H1 (cell line): ENCODE measurements at regions not wholly inside any gene's neighbourhood (a gene's known extent, or its start where the extent isn't known, plus 50 kb on each side); places are given as distances from the start of the nearest gene placed in this dataset.

ENCODE experiments used
- CTCF ChIA-PET: fragments of 300-600 bp; sonication (Branson Sonifier 250); formaldehyde crosslinking; loops from one replicate; lab custom pipeline; 2021; ENCODE audit not compliant: partially characterized antibody; lab: Charles Lee
- POLR2A ChIA-PET: fragments of 300-600 bp; sonication (Branson Sonifier 250); formaldehyde crosslinking; loops from one replicate; lab custom pipeline; 2021; ENCODE audit warnings: inconsistent platforms; ENCODE audit not compliant: partially characterized antibody; lab: Charles Lee
- DNase-seq, 2 experiments: peaks; one replicate each; pipeline versions ENCODE4 v3.0.0 to v3.0.0-alpha.2; 2010 to 2022; ENCODE audit warnings: low spot score in 2 of 2, low read depth in 1 of 2, mixed read lengths in 1 of 2
- FAIRE-seq: peaks from 2 replicates; lab custom pipeline; 2011; peaks lifted over from hg19 to GRCh38; lab: Jason Lieb, UNC
- H2AFZ ChIP-seq: 2 replicates; pipeline ENCODE4 v1.8.1; 2012; ENCODE audit warnings: low read length, inconsistent platforms
- H2AK5ac ChIP-seq: 2 replicates; pipeline ENCODE4 v1.6.1; 2013; ENCODE audit warnings: low read depth, low read length
- H2BK120ac ChIP-seq: replicated peaks from 2 replicates; pipeline ENCODE3; 2013; ENCODE audit warnings: low read depth, low read length, inconsistent platforms
- H2BK12ac ChIP-seq: 2 replicates; pipeline ENCODE4 v1.6.1; 2013; ENCODE audit warnings: low read depth, low read length
- H2BK15ac ChIP-seq: 2 replicates; pipeline ENCODE4 v1.6.1; 2013; ENCODE audit warnings: low read length
- H2BK20ac ChIP-seq: 2 replicates; pipeline ENCODE4 v1.6.1; 2013; ENCODE audit warnings: low read length
- H2BK5ac ChIP-seq: 2 replicates; pipeline ENCODE4 v1.6.1; 2013; ENCODE audit warnings: low read depth, low read length
- H3K14ac ChIP-seq: 2 replicates; pipeline ENCODE4 v1.6.1; 2013; ENCODE audit warnings: inconsistent platforms; ENCODE audit not compliant: insufficient read length
- H3K18ac ChIP-seq: 2 replicates; pipeline ENCODE4 v1.6.1; 2013; ENCODE audit warnings: low read length; ENCODE audit errors: extremely low read depth
- H3K23ac ChIP-seq: 2 replicates; pipeline ENCODE4 v1.6.1; 2013; ENCODE audit warnings: inconsistent platforms; ENCODE audit not compliant: insufficient read length
- H3K23me2 ChIP-seq: 2 replicates; pipeline ENCODE4 v1.6.1; 2013; ENCODE audit warnings: low read depth, low read length
- H3K27ac ChIP-seq: 2 replicates; pipeline ENCODE4 v1.6.1; 2011; ENCODE audit warnings: low read depth, low read length, inconsistent platforms
- H3K27me3 ChIP-seq, 4 experiments: replicated peaks in 1 of 4; 1 replicate in 1 of 4; 2 replicates in 3 of 4; pipeline versions ENCODE4 v1.6.1 to v1.8.1; 2011 to 2013; ENCODE audit warnings: low read length in 3 of 4, mild to moderate bottlenecking in 3 of 4, inconsistent platforms in 2 of 4, mixed read lengths in 2 of 4, moderate library complexity in 1 of 4; ENCODE audit not compliant: control insufficient read depth in 3 of 4, insufficient read depth in 3 of 4; ENCODE audit errors: extremely low read depth in 1 of 4
- H3K36me3 ChIP-seq, 4 experiments: 2 replicates each; pipeline versions ENCODE4 v1.6.1 to v1.8.1; 2011 to 2013; ENCODE audit warnings: mild to moderate bottlenecking in 4 of 4, low read length in 3 of 4, moderate library complexity in 2 of 4, control low read depth in 1 of 4, inconsistent platforms in 1 of 4; ENCODE audit not compliant: insufficient read depth in 4 of 4, control insufficient read depth in 2 of 4
- H3K4ac ChIP-seq: replicated peaks from 2 replicates; pipeline ENCODE3; 2013; ENCODE audit warnings: low read length, low read depth, mixed read lengths, inconsistent platforms; ENCODE audit not compliant: insufficient read length
- H3K4me1 ChIP-seq, 4 experiments: replicated peaks in 1 of 4; 1 replicate in 1 of 4; 2 replicates in 3 of 4; pipeline versions ENCODE4 v1.6.1 to v1.8.1; 2011 to 2013; ENCODE audit warnings: low read length in 3 of 4, inconsistent platforms in 2 of 4, mixed read lengths in 1 of 4; ENCODE audit not compliant: insufficient read depth in 4 of 4, control insufficient read depth in 3 of 4
- H3K4me2 ChIP-seq, 2 experiments: 2 replicates each; pipeline versions ENCODE4 v1.6.1 to v1.8.1; 2011 to 2013; ENCODE audit warnings: low read depth in 2 of 2, low read length in 2 of 2, control low read depth in 1 of 2, inconsistent platforms in 1 of 2, mild to moderate bottlenecking in 1 of 2; ENCODE audit not compliant: insufficient read depth in 1 of 2
- H3K4me3 ChIP-seq, 4 experiments: fragments of 200-600, 300-600 bp in 1 of 4; sonication (generic), shearing (Covaris generic), sonication (Bioruptor Twin) in 1 of 4; 2 replicates each; pipeline versions ENCODE4 v1.5.1 to v1.8.1; 2011 to 2016; ENCODE audit warnings: low read length in 4 of 4, low read depth in 3 of 4, control low read depth in 2 of 4, inconsistent platforms in 2 of 4, mild to moderate bottlenecking in 2 of 4, mixed read lengths in 1 of 4, moderate library complexity in 1 of 4; ENCODE audit not compliant: insufficient read depth in 2 of 4; ENCODE audit errors: extremely low read depth in 1 of 4
- H3K56ac ChIP-seq: replicated peaks from 2 replicates; pipeline ENCODE3; 2013; ENCODE audit warnings: low read depth, mild to moderate bottlenecking, mixed read lengths, low read length, inconsistent platforms; ENCODE audit not compliant: insufficient read length
- H3K79me1 ChIP-seq: 2 replicates; pipeline ENCODE4 v1.6.1; 2013; ENCODE audit warnings: low read depth, low read length, control low read depth
- H3K79me2 ChIP-seq, 2 experiments: 2 replicates each; pipeline versions ENCODE4 v1.6.1 to v1.8.1; 2012 to 2013; ENCODE audit warnings: low read length in 2 of 2, mild to moderate bottlenecking in 2 of 2, inconsistent platforms in 1 of 2; ENCODE audit not compliant: insufficient read depth in 2 of 2, control insufficient read depth in 1 of 2
- H3K9ac ChIP-seq, 4 experiments: replicated peaks in 1 of 4; 1 replicate in 1 of 4; 2 replicates in 3 of 4; pipeline versions ENCODE4 v1.6.1 to v1.8.1; 2011 to 2013; ENCODE audit warnings: low read depth in 3 of 4, low read length in 3 of 4, control low read depth in 2 of 4, mild to moderate bottlenecking in 2 of 4, moderate library complexity in 2 of 4, inconsistent platforms in 1 of 4; ENCODE audit errors: extremely low read depth in 1 of 4
- H3K9me3 ChIP-seq, 2 experiments: 2 replicates each; pipeline versions ENCODE4 v1.6.1 to v1.8.1; 2012 to 2013; ENCODE audit warnings: mild to moderate bottlenecking in 2 of 2, moderate library complexity in 2 of 2, control low read depth in 1 of 2, inconsistent platforms in 1 of 2, low read depth in 1 of 2, low read length in 1 of 2, mixed read lengths in 1 of 2; ENCODE audit not compliant: insufficient read depth in 2 of 2
- H4K20me1 ChIP-seq, 2 experiments: replicated peaks in 1 of 2; 2 replicates each; pipeline versions ENCODE3 to v1.8.1; 2011 to 2013; ENCODE audit warnings: inconsistent platforms in 2 of 2, low read length in 2 of 2, mild to moderate bottlenecking in 1 of 2; ENCODE audit not compliant: insufficient read depth in 2 of 2, control insufficient read depth in 1 of 2
- H4K5ac ChIP-seq: 2 replicates; pipeline ENCODE4 v1.6.1; 2013; ENCODE audit warnings: low read length, low read depth, mixed read lengths, inconsistent platforms; ENCODE audit not compliant: insufficient read length
- H4K8ac ChIP-seq: 2 replicates; pipeline ENCODE4 v1.8.0; 2013; ENCODE audit warnings: mild to moderate bottlenecking, moderate library complexity, low read length, inconsistent platforms; ENCODE audit not compliant: insufficient read depth; ENCODE audit errors: extremely low read depth
- H4K91ac ChIP-seq: replicated peaks from 2 replicates; pipeline ENCODE3; 2013; ENCODE audit warnings: low read length, mixed read lengths, inconsistent platforms; ENCODE audit not compliant: insufficient read length
- POLR2A ChIP-seq, 2 experiments: IDR thresholded peaks; 1 replicate in 1 of 2; 2 replicates in 1 of 2; pipeline ENCODE4 v1.6.1; 2011; ENCODE audit warnings: low read depth in 2 of 2, low read length in 2 of 2, mild to moderate bottlenecking in 2 of 2; ENCODE audit errors: control extremely low read depth in 1 of 2
- WGBS, 2 experiments: shearing (Covaris generic) in 1 of 2; methylation state at CpG; one replicate each; pipeline versions ENCODE4 v1.1.6 to v1.1.7; 2013 to 2015; ENCODE audit warnings: low lambda C conversion rate in 2 of 2, mixed read lengths in 2 of 2, inconsistent platforms in 1 of 2, low coverage in 1 of 2, missing lambda C conversion rate in 1 of 2; ENCODE audit not compliant: insufficient replicate concordance in 2 of 2, insufficient coverage in 1 of 2, insufficient read length in 1 of 2; ENCODE audit errors: extremely low coverage in 1 of 2, missing lambda C conversion rate in 1 of 2; 5-methylcytosine and 5-hydroxymethylcytosine counted together

GRCh38 chr14:42322531-42323284 is 716.0 kb downstream of the LRFN5 start:
- H2BK12ac ChIP-seq = no peak overlapping the region
- H3K56ac ChIP-seq = no peak overlapping the region
- H3K4me1 ChIP-seq = no peaks in the 10 kb centered on the region
- ChIA-PET CTCF (interaction anchor here (1.3 kb wide), 1 partner anchor 10 kb away, joined by 4 read pairs; no protein-coding TSS in a partner anchor), POLR2A (interaction anchor here (0.6 kb wide), 1 partner anchor 665 kb away, joined by 3 read pairs; no protein-coding TSS in a partner anchor)
- no peak overlapping the region for H3K4me3 ChIP-seq
- H3K27me3 ChIP-seq = no peaks in the 10 kb centered on the region
- no peak overlapping the region for H3K23ac ChIP-seq
- 77% methylated on average over 3 of the region's 3 CpGs; no CpG with 5 or more reads in 1 of the 2 experiments for WGBS, 2 experiments
- no peak for FAIRE-seq
- no peaks in the 10 kb centered on the region for H3K79me1 ChIP-seq
- peaks cover 3 to 9% of the 10 kb centered on the region in 2 experiments; a peak in 2 of 4 replicates for H3K9me3 ChIP-seq
- no peak overlapping the region for H3K18ac ChIP-seq
- H4K20me1 ChIP-seq = no peaks in the 10 kb centered on the region
- H2AK5ac ChIP-seq = no peak overlapping the region
- H2BK15ac ChIP-seq = no peak overlapping the region
- no peaks in the 10 kb centered on the region for H3K36me3 ChIP-seq
- H3K4ac ChIP-seq = no peak overlapping the region
- no peak overlapping the region for H3K14ac ChIP-seq
- no peak overlapping the region for H4K91ac ChIP-seq
- H2BK5ac ChIP-seq = no peak overlapping the region
- TF ChIP-seq POLR2A (IDR thresholded peaks at IDR 0.05; ENCODE audit: control extremely low read depth in 1 of 2, low read depth in 2 of 2, low read length in 2 of 2) = no peak
- H4K5ac ChIP-seq = no peak overlapping the region
- H3K23me2 ChIP-seq = peaks cover 3% of the 10 kb centered on the region; the same call in 1 of the 2 replicates
- no peak overlapping the region for H2BK20ac ChIP-seq
- no peak overlapping the region for H3K9ac ChIP-seq
- DNase-seq = no peak
- no peaks in the 10 kb centered on the region for H3K79me2 ChIP-seq
- H4K8ac ChIP-seq = no peak overlapping the region
- H3K27ac ChIP-seq = no peak overlapping the region
- no peak overlapping the region for H3K4me2 ChIP-seq
- no peak overlapping the region for H2BK120ac ChIP-seq
- no peak overlapping the region for H2AFZ ChIP-seq
